Testis (tissue), 2 donors: ENCODE measurements at regions not wholly inside any gene's neighbourhood (a gene's known extent, or its start where the extent isn't known, plus 50 kb on each side); places are given as distances from the start of the nearest gene placed in this dataset.

Source experiments
- DNase-seq: peaks from one replicate; pipeline ENCODE4 v3.0.0-alpha.2; 2019
- H3K27ac ChIP-seq, 2 donors: fragments of 200-600 bp; sonication (generic); one replicate each; pipeline ENCODE4 v1.5.1; 2019
- H3K27me3 ChIP-seq: fragments of 200-600 bp; sonication (generic); one replicate; pipeline ENCODE4 v1.5.1; 2019
- H3K36me3 ChIP-seq: fragments of 200-600 bp; sonication (generic); one replicate; pipeline ENCODE4 v1.5.1; 2017; ENCODE audit warnings: low read depth; ENCODE audit errors: missing control alignments
- H3K4me1 ChIP-seq: fragments of 200-600 bp; sonication (generic); one replicate; pipeline ENCODE4 v1.5.1; 2019
- H3K4me3 ChIP-seq, 2 donors: fragments of 200-600 bp; sonication (generic); one replicate each; pipeline ENCODE4 v1.5.1; 2017 to 2019
- H3K9me3 ChIP-seq: fragments of 200-600 bp; sonication (generic); one replicate; pipeline ENCODE4 v1.5.1; 2017
- POLR2A ChIP-seq: fragments of 450-650 bp; IDR thresholded peaks from one replicate; pipeline ENCODE4 v1.6.1; 2017; ENCODE audit warnings: antibody characterized with exemption, mild to moderate bottlenecking, moderate library complexity
- WGBS, 2 donors: methylation state at CpG; one replicate each; pipeline ENCODE4 v1.1.5; 2018; 5-methylcytosine and 5-hydroxymethylcytosine counted together
- intact Hi-C: fragments of 100-400 bp; cut with DNase I; formaldehyde crosslinking; loops from one replicate; pipeline ENCODE4 v1.15.1; 2023; ENCODE audit warnings: low total_unique reads
- TF ChIP-seq, protein P1 (sequence below), 3 experiments: fragments of 450-650 bp in 2 of 3; fragments of 200-600 bp in 1 of 3; sonication (generic) in 1 of 3; IDR thresholded peaks; one replicate each; pipeline ENCODE4 v1.5.1; 2016 to 2019; ENCODE audit warnings: antibody characterized with exemption in 3 of 3, mild to moderate bottlenecking in 2 of 3, moderate library complexity in 1 of 3

DNA sequence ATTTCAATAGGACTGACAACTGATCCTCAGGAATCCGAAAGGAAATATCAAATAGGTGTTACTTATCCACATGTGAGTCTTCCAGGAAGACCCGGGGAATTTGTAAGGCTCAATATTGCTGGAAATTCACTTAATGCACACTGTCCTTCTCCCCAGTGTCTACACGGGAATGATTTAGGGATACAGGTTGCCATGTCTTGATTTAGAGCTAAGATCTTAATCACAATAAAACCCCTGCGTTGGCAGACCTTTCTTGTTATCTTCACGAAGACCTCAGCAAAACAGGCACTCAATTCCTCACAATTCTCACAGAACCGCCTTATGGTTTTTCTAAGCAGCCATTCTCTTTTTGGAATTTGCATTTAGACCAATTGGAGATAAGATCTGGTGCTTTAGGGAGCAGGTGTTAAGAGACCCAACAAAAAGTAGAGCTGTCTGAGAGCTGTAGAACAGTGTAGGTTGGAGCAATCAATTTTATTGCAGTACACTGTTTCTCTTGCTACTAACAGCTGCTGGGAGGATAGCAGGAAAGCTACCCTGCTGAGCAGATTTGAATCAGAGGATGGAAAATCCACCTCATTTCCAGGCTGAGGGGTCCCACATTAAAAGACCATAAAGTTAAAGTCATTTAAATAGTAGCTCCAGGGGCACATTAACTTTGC, 925.7 kb downstream of the EPHA3 start:
- TF ChIP-seq, protein P1, sequence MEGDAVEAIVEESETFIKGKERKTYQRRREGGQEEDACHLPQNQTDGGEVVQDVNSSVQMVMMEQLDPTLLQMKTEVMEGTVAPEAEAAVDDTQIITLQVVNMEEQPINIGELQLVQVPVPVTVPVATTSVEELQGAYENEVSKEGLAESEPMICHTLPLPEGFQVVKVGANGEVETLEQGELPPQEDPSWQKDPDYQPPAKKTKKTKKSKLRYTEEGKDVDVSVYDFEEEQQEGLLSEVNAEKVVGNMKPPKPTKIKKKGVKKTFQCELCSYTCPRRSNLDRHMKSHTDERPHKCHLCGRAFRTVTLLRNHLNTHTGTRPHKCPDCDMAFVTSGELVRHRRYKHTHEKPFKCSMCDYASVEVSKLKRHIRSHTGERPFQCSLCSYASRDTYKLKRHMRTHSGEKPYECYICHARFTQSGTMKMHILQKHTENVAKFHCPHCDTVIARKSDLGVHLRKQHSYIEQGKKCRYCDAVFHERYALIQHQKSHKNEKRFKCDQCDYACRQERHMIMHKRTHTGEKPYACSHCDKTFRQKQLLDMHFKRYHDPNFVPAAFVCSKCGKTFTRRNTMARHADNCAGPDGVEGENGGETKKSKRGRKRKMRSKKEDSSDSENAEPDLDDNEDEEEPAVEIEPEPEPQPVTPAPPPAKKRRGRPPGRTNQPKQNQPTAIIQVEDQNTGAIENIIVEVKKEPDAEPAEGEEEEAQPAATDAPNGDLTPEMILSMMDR (IDR thresholded peaks at IDR 0.05): no peak
- TF ChIP-seq POLR2A: no peak
- Histone ChIP-seq H3K36me3 (no peaks in the 10 kb centered on the region), H3K9me3 (no peaks in the 10 kb centered on the region), H3K27me3 (no peaks in the 10 kb centered on the region), H3K27ac (no peak overlapping the region), H3K4me1 (no peaks in the 10 kb centered on the region), H3K4me3 (no peak overlapping the region)
- no peak for DNase-seq
- 58 to 76% methylated on average over 6 of the region's 6 CpGs for WGBS, 2 donors
- intact Hi-C loops: no loop called here

- H3K4me3 ChIP-seq: no peak overlapping the region
- no peak overlapping the region for H3K27ac ChIP-seq
- TF ChIP-seq, protein P1 (IDR thresholded peaks at IDR 0.05): no peak
- no peak for TF ChIP-seq POLR2A
- 91 to 92% methylated on average over 2 of the region's 2 CpGs for WGBS, 2 donors
- no peaks in the 10 kb centered on the region for H3K4me1 ChIP-seq
- no peaks in the 10 kb centered on the region for H3K9me3 ChIP-seq
- intact Hi-C loops: no loop called here
- no peaks in the 10 kb centered on the region for H3K27me3 ChIP-seq
- no peak for DNase-seq
- H3K36me3 ChIP-seq: no peaks in the 10 kb centered on the region
Measured at GRCh38 chr3:90034038-90034437, 926.6 kb downstream of the EPHA3 start.

DNA sequence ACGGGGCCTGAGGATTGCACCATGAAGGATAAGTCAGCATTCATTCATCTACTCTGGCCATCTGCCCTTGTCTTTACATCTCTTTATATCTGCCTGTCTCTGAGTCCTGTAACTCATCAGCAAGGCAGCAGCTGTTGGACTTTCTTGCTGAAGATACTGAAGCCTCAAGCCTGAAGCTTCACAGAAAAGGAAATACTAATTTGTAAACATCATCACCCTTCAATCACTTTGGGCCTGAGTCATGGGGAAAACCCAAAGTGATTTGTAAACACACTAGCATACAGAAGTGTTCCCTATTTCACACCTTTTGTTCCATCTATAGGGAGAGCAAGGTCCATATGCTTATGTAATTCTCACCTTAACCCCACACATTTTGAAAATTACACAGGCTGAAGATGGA, 928.2 kb downstream of the EPHA3 start:
- Histone ChIP-seq H3K4me3 (no peak overlapping the region), H3K27ac (no peak overlapping the region), H3K4me1 (no peaks in the 10 kb centered on the region), H3K36me3 (no peaks in the 10 kb centered on the region), H3K9me3 (no peaks in the 10 kb centered on the region), H3K27me3 (no peaks in the 10 kb centered on the region)
- TF ChIP-seq, protein P1 (IDR thresholded peaks at IDR 0.05): no peak
- no peak for TF ChIP-seq POLR2A
- WGBS, 2 donors: 77 to 81% methylated on average over 1 of the region's 1 CpG
- intact Hi-C loops: no loop called here
- no peak for DNase-seq

GRCh38 chr3:90036939-90037469, 929.6 kb downstream of the EPHA3 start:
- no peaks in the 10 kb centered on the region for H3K27me3 ChIP-seq
- TF ChIP-seq, protein P1 (IDR thresholded peaks at IDR 0.05): no peak
- no peak for TF ChIP-seq POLR2A
- intact Hi-C loops: no loop called here
- WGBS, 2 donors: 79 to 94% methylated on average over 1 of the region's 1 CpG
- DNase-seq: no peak
- no peaks in the 10 kb centered on the region for H3K9me3 ChIP-seq
- H3K4me3 ChIP-seq: no peak overlapping the region
- no peaks in the 10 kb centered on the region for H3K4me1 ChIP-seq
- H3K36me3 ChIP-seq: no peaks in the 10 kb centered on the region
- no peak overlapping the region for H3K27ac ChIP-seq

DNA sequence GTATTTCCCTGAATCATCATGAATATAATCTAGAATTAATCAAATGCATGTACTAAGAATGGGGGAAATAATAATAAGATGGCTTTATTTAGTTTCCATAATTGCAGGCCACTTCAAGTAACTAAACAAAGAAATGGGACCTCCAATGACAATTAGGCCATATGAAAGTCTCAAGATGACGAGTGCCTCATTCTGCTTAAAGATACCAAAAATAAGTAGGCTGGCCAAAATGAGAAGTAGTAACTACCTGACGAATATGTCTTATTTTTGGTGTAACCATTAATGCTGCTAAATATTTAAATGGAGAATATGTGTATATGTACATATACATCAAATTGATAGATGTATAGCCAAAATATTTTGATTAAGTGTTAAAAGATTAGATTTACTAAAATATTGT, 932.6 kb downstream of the EPHA3 start:
- Histone ChIP-seq H3K4me3 (no peak overlapping the region), H3K36me3 (no peaks in the 10 kb centered on the region), H3K9me3 (no peaks in the 10 kb centered on the region), H3K27ac (no peak overlapping the region), H3K4me1 (no peaks in the 10 kb centered on the region), H3K27me3 (no peaks in the 10 kb centered on the region)
- DNase-seq: no peak
- intact Hi-C loops: no loop called here
- TF ChIP-seq POLR2A: no peak
- TF ChIP-seq, protein P1 (IDR thresholded peaks at IDR 0.05): no peak
- 89 to 94% methylated on average over 2 of the region's 2 CpGs for WGBS, 2 donors
